ENCODE measurements at regions not wholly inside any gene's neighbourhood (a gene's known extent, or its start where the extent isn't known, plus 50 kb on each side); places are given as distances from the start of the nearest gene placed in this dataset.

GRCh38 chr1:112318698-112319370, 77.2 kb upstream of the CTTNBP2NL start:
- no peaks in the 10 kb centered on the region for H3K27me3 ChIP-seq (ENCODE audit: control insufficient read depth, extremely low read depth, insufficient read depth, low read length)
- dilution Hi-C loops (cut with MboI; ENCODE audit: extremely low pct_ligation_motif_present, low sequenced_read_pairs): no loop called here
- no peaks in the 10 kb centered on the region for H3K9me1 ChIP-seq (ENCODE audit: control insufficient read depth, extremely low read depth, insufficient read depth, low read length)
- TF ChIP-seq EZH2 (IDR thresholded peaks at IDR 0.05; ENCODE audit: low read length): no peak
- no peak for TF ChIP-seq CTCF (optimal IDR thresholded peaks at IDR 0.05 in 1 of 3, IDR thresholded peaks at IDR 0.05 in 1 of 3, conservative IDR thresholded peaks at IDR 0.05 in 1 of 3; ENCODE audit: extremely low read depth in 1 of 3, insufficient read depth in 2 of 3, low read length in 3 of 3)
- DNase-seq (ENCODE audit: low read depth, low spot score): no peak
- peak overlapping the region; percentile 92 for H2AFZ ChIP-seq (ENCODE audit: control insufficient read depth, low read length)
- H3K4me3 ChIP-seq (ENCODE audit: control insufficient read depth in 2 of 3, extremely low read depth in 1 of 3, insufficient read depth in 2 of 3, low read depth in 1 of 3, low read length in 3 of 3): no peak overlapping the region
- FAIRE-seq: no peak
- no peaks in the 10 kb centered on the region for H3K9me3 ChIP-seq (ENCODE audit: control insufficient read depth, low read depth, low read length)
- peaks cover 21% of the 10 kb centered on the region for H3K4me1 ChIP-seq (ENCODE audit: control insufficient read depth, extremely low read depth, insufficient read depth, low read length)
- no peaks in the 10 kb centered on the region for H3K36me3 ChIP-seq (ENCODE audit: control insufficient read depth in 2 of 2, extremely low read depth in 1 of 2, insufficient read depth in 2 of 2, low read length in 2 of 2)
- no peak overlapping the region for H3K9ac ChIP-seq (ENCODE audit: control insufficient read depth, extremely low read depth, insufficient read depth, low read length)
- peak overlapping the region; percentile 66 for H3K27ac ChIP-seq (ENCODE audit: control insufficient read depth, insufficient read depth, low read length)
- H4K20me1 ChIP-seq (ENCODE audit: control insufficient read depth, extremely low read depth, insufficient read depth, low read length): no peaks in the 10 kb centered on the region
- no peaks in the 10 kb centered on the region for H3K79me2 ChIP-seq (ENCODE audit: control insufficient read depth, insufficient read depth, low read length)
- peak overlapping the region; percentile 70 for H3K4me2 ChIP-seq (ENCODE audit: control insufficient read depth, extremely low read depth, insufficient read depth, low read depth, low read length)

- Histone ChIP-seq H3K27me3 (ENCODE audit: control insufficient read depth, extremely low read depth, insufficient read depth, low read length) (no peaks in the 10 kb centered on the region), H4K20me1 (ENCODE audit: control insufficient read depth, extremely low read depth, insufficient read depth, low read length) (no peaks in the 10 kb centered on the region), H3K4me1 (ENCODE audit: control insufficient read depth, extremely low read depth, insufficient read depth, low read length) (peaks cover 21% of the 10 kb centered on the region), H3K4me3 (ENCODE audit: control insufficient read depth in 2 of 3, extremely low read depth in 1 of 3, insufficient read depth in 2 of 3, low read depth in 1 of 3, low read length in 3 of 3) (peak overlapping the region in 1 of 3 experiments; percentile 45), H3K27ac (ENCODE audit: control insufficient read depth, insufficient read depth, low read length) (peak overlapping the region; percentile 66), H3K9me1 (ENCODE audit: control insufficient read depth, extremely low read depth, insufficient read depth, low read length) (no peaks in the 10 kb centered on the region), H3K4me2 (ENCODE audit: control insufficient read depth, extremely low read depth, insufficient read depth, low read depth, low read length) (peak overlapping the region; percentile 70), H3K36me3 (ENCODE audit: control insufficient read depth in 2 of 2, extremely low read depth in 1 of 2, insufficient read depth in 2 of 2, low read length in 2 of 2) (no peaks in the 10 kb centered on the region), H3K79me2 (ENCODE audit: control insufficient read depth, insufficient read depth, low read length) (no peaks in the 10 kb centered on the region), H3K9ac (ENCODE audit: control insufficient read depth, extremely low read depth, insufficient read depth, low read length) (peak overlapping the region; percentile 6), H2AFZ (ENCODE audit: control insufficient read depth, low read length) (peak overlapping the region; percentile 92), H3K9me3 (ENCODE audit: control insufficient read depth, low read depth, low read length) (no peaks in the 10 kb centered on the region)
- DNase-seq (ENCODE audit: low read depth, low spot score) (peak; percentile 60), FAIRE-seq (peak; percentile 98)
- TF ChIP-seq CTCF (optimal IDR thresholded peaks at IDR 0.05 in 1 of 3, IDR thresholded peaks at IDR 0.05 in 1 of 3, conservative IDR thresholded peaks at IDR 0.05 in 1 of 3; ENCODE audit: extremely low read depth in 1 of 3, insufficient read depth in 2 of 3, low read length in 3 of 3): no peak
- no peak for TF ChIP-seq EZH2 (IDR thresholded peaks at IDR 0.05; ENCODE audit: low read length)
- dilution Hi-C loops (cut with MboI; ENCODE audit: extremely low pct_ligation_motif_present, low sequenced_read_pairs): no loop called here
These were observed 76.5 kb upstream of the CTTNBP2NL start for GRCh38 chr1:112319371-112320040.
